HL-60 (cell line): ENCODE measurements at regions not wholly inside any gene's neighbourhood (a gene's known extent, or its start where the extent isn't known, plus 50 kb on each side); places are given as distances from the start of the nearest gene placed in this dataset.
"Not testable (repeated sequence)": the region's sequence is repeated elsewhere in the genome, so short reads cannot be mapped to it uniquely, and the experiment has no call there.

Experiments used
- DNase-seq, 2 experiments: peaks; one replicate each; pipeline ENCODE4 v3.0.0-alpha.2; 2010 to 2020; ENCODE audit warnings: low read depth in 1 of 2, low spot score in 1 of 2
- H3K27ac ChIP-seq: fragments of 250-450 bp; sonication (Bioruptor Pico); replicated peaks from 2 replicates; pipeline ENCODE4 v1.5.1; 2020; ENCODE audit warnings: mild to moderate bottlenecking, moderate library complexity
- H3K27me3 ChIP-seq: fragments of 250-450 bp; sonication (Bioruptor Pico); 2 replicates; pipeline ENCODE4 v1.5.1; 2021; ENCODE audit warnings: mild to moderate bottlenecking, moderate library complexity; ENCODE audit not compliant: insufficient read depth, poor library complexity, severe bottlenecking
- H3K4me3 ChIP-seq: replicated peaks from 2 replicates; pipeline ENCODE4 v1.5.1; 2011; ENCODE audit warnings: mild to moderate bottlenecking, control low read depth, low read length; ENCODE audit not compliant: insufficient read depth
- CTCF ChIP-seq: IDR thresholded peaks from one replicate; pipeline ENCODE4 v1.5.1; 2011; ENCODE audit warnings: low read length, control low read depth, inconsistent platforms; ENCODE audit not compliant: insufficient read depth
- GABPA ChIP-seq: IDR thresholded peaks from 2 replicates; pipeline ENCODE4 v1.6.1; 2012; ENCODE audit warnings: low read depth
- POLR2AphosphoS5 ChIP-seq: IDR thresholded peaks from 2 replicates; pipeline ENCODE4 v1.6.1; 2012; ENCODE audit warnings: low read depth
- REST ChIP-seq: IDR thresholded peaks from 2 replicates; pipeline ENCODE4 v1.6.1; 2012; ENCODE audit warnings: low read depth; ENCODE audit not compliant: insufficient replicate concordance
- SPI1 ChIP-seq: IDR thresholded peaks from 2 replicates; pipeline ENCODE4 v1.6.1; 2012; ENCODE audit warnings: low read depth, mild to moderate bottlenecking, borderline replicate concordance

- Histone ChIP-seq H3K4me3 (no peak overlapping the region), H3K27me3 (no peaks in the 10 kb centered on the region), H3K27ac (no peak overlapping the region)
- no peak for DNase-seq
- TF ChIP-seq SPI1 (no peak), REST (no peak), CTCF (no peak), POLR2AphosphoS5 (no peak), GABPA (no peak)
Observed at GRCh38 chr6:144969602-144970272, 684.6 kb downstream of the UTRN start.

- not testable (repeated sequence) for DNase-seq, H3K4me3 ChIP-seq, H3K27ac ChIP-seq, H3K27me3 ChIP-seq
Observed at GRCh38 chr6:144977250-144977864, 692.2 kb downstream of the UTRN start.

GRCh38 chr6:144978208-144978607 is 693.1 kb downstream of the UTRN start:
- TF ChIP-seq REST (no peak), CTCF (no peak), POLR2AphosphoS5 (no peak), GABPA (no peak), SPI1 (no peak)
- Histone ChIP-seq H3K4me3 (no peak overlapping the region), H3K27me3 (no peaks in the 10 kb centered on the region), H3K27ac (no peak overlapping the region)
- no peak for DNase-seq

- no peak overlapping the region for H3K27ac ChIP-seq
- TF ChIP-seq POLR2AphosphoS5 (no peak), GABPA (no peak), SPI1 (no peak), REST (no peak), CTCF (no peak)
- no peak for DNase-seq
- no peak overlapping the region for H3K4me3 ChIP-seq
- peaks cover 3% of the 10 kb centered on the region for H3K27me3 ChIP-seq
Observed at GRCh38 chr6:144986271-144986670, 701.1 kb downstream of the UTRN start.
